ENCODE measurements at regions not wholly inside any gene's neighbourhood (a gene's known extent, or its start where the extent isn't known, plus 50 kb on each side); places are given as distances from the start of the nearest gene placed in this dataset.

DNA sequence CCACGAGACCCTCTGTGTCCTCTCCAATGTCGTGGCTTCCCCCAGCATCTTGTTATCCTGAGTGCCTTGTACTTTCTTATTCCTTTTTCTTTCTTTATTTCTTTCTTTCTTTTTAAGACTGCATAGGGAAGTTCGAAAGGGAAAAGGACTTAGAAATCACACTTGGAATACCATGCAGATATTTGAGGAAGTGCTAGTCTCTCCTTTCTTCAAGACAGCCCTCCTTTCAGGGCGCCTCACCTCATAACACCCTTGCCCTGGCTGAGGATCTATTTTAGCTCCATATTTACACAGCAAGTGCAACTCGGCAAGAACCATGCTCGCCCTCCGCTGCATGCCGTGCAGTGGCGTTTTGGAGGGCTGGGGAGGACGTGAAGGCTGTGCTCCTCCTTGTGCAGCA is 232.3 kb upstream of the GLI3 start:
- TF ChIP-seq, protein P1, sequence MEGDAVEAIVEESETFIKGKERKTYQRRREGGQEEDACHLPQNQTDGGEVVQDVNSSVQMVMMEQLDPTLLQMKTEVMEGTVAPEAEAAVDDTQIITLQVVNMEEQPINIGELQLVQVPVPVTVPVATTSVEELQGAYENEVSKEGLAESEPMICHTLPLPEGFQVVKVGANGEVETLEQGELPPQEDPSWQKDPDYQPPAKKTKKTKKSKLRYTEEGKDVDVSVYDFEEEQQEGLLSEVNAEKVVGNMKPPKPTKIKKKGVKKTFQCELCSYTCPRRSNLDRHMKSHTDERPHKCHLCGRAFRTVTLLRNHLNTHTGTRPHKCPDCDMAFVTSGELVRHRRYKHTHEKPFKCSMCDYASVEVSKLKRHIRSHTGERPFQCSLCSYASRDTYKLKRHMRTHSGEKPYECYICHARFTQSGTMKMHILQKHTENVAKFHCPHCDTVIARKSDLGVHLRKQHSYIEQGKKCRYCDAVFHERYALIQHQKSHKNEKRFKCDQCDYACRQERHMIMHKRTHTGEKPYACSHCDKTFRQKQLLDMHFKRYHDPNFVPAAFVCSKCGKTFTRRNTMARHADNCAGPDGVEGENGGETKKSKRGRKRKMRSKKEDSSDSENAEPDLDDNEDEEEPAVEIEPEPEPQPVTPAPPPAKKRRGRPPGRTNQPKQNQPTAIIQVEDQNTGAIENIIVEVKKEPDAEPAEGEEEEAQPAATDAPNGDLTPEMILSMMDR (IDR thresholded peaks at IDR 0.05; ENCODE audit: low read depth, low read length, missing control alignments): no peak
- DNase-seq (ENCODE audit: low read depth): no peak
- no peak overlapping the region for H3K4me3 ChIP-seq (ENCODE audit: low read depth, low read length)

DNA sequence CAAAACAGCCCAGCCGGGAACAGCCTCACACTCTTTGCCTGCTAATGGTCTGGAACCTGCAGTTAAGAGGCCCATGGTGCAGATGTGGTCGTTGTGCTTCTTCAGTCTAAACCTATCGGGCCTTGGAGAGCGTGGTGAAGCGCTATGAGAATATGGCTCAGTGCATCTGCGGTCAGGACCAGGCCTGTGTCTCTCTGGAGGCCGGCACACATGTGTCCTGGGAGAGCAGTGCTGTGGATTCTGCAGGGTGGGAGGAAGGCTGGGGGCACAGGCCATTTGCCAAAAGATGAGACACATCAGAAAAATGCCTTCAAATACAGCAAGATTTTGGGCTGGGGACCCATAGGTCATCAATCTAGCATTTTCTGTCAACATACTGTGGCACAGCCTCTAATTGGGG is 231.5 kb upstream of the GLI3 start:
- no peak for DNase-seq (ENCODE audit: low read depth)
- TF ChIP-seq, protein P1 (IDR thresholded peaks at IDR 0.05; ENCODE audit: low read depth, low read length, missing control alignments): no peak
- H3K4me3 ChIP-seq (ENCODE audit: low read depth, low read length): no peak overlapping the region

- TF ChIP-seq, protein P1 (IDR thresholded peaks at IDR 0.05; ENCODE audit: low read depth, low read length, missing control alignments): no peak
- H3K4me3 ChIP-seq (ENCODE audit: low read depth, low read length): no peak overlapping the region
- no peak for DNase-seq (ENCODE audit: low read depth)
These were observed 224.5 kb upstream of the GLI3 start for GRCh38 chr7:42461537-42461936.

GRCh38 chr7:42460933-42461332 is 223.9 kb upstream of the GLI3 start:
- TF ChIP-seq, protein P1 (IDR thresholded peaks at IDR 0.05; ENCODE audit: low read depth, low read length, missing control alignments): no peak
- DNase-seq (ENCODE audit: low read depth): no peak
- no peak overlapping the region for H3K4me3 ChIP-seq (ENCODE audit: low read depth, low read length)

DNA sequence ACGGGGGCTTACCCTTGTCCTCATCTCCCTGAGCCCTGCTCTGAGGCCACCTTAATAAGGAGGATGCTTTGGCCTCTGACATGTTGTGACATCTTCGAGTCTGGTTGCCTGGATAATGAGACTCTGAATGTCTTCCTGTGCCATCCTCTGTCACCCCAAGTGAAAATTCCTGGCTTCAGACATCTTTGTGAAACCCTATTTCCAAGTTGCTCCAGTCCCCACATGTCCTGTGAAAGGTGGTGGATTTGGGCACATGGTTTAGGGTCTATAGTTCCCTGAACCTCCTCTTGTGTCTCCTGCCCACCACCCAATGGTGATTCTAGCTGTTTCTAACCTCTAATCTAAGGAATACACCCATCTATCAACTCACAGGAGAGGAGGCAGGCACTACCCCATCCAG is 223.1 kb upstream of the GLI3 start:
- H3K4me3 ChIP-seq (ENCODE audit: low read depth, low read length): no peak overlapping the region
- no peak for DNase-seq (ENCODE audit: low read depth)
- TF ChIP-seq, protein P1 (IDR thresholded peaks at IDR 0.05; ENCODE audit: low read depth, low read length, missing control alignments): no peak

- DNase-seq (ENCODE audit: low read depth): no peak
- TF ChIP-seq, protein P1 (IDR thresholded peaks at IDR 0.05; ENCODE audit: low read depth, low read length, missing control alignments): no peak
- no peak overlapping the region for H3K4me3 ChIP-seq (ENCODE audit: low read depth, low read length)
These were observed 220.7 kb upstream of the GLI3 start for GRCh38 chr7:42457663-42458062.

DNA sequence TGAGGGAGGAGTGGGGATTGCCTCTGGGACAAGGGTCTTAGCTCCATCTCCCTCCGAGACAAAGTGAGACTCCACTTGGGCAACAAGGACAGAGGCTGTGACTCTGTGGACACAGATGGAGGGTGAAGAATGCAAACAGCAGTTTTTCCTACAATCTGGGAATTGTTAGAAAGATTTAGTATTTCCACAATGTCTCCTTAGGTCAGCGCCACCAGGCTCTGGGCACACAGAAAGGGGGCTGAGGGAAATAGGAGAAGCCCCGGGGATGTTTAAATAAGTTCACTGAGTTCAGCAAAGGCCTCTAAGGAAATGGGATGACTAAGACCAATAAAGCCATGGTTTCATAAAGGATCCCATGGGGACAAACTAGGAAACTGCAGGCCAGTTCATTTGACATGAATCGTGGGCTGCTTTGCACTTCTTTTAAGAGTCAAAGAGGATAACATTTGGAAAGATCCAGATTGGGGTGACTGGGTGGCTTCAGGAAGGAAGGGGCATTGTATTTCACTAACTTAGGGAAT is 219.8 kb upstream of the GLI3 start:
- TF ChIP-seq, protein P1 (IDR thresholded peaks at IDR 0.05; ENCODE audit: low read depth, low read length, missing control alignments): no peak
- no peak for DNase-seq (ENCODE audit: low read depth)
- no peak overlapping the region for H3K4me3 ChIP-seq (ENCODE audit: low read depth, low read length)

Data from GM12864 (cell line).